H9 (cell line): ENCODE measurements at regions not wholly inside any gene's neighbourhood (a gene's known extent, or its start where the extent isn't known, plus 50 kb on each side); places are given as distances from the start of the nearest gene placed in this dataset.

Source experiments
- DNase-seq: peaks from one replicate; pipeline ENCODE4 v3.0.0-alpha.2; 2017
- H2AFZ ChIP-seq: one replicate; pipeline ENCODE4 v1.6.1; 2013; ENCODE audit warnings: mild to moderate bottlenecking, low read length, control low read depth, moderate library complexity
- H2AK5ac ChIP-seq: 2 replicates; pipeline ENCODE4 v1.6.1; 2013; ENCODE audit warnings: low read length, control low read depth, mixed read lengths; ENCODE audit not compliant: insufficient read length
- H2BK120ac ChIP-seq: one replicate; pipeline ENCODE4 v1.6.1; 2013; ENCODE audit warnings: low read depth, mild to moderate bottlenecking, low read length, control low read depth, inconsistent platforms; ENCODE audit not compliant: poor library complexity, severe bottlenecking
- H2BK12ac ChIP-seq: 2 replicates; pipeline ENCODE4 v1.6.1; 2013; ENCODE audit warnings: low read length, control low read depth, mixed read lengths, low read depth; ENCODE audit not compliant: insufficient read length
- H2BK15ac ChIP-seq: 2 replicates; pipeline ENCODE4 v1.6.1; 2013; ENCODE audit warnings: low read depth, low read length, control low read depth
- H2BK20ac ChIP-seq: one replicate; pipeline ENCODE4 v1.6.1; 2013; ENCODE audit warnings: low read depth, mild to moderate bottlenecking, low read length, control low read depth, inconsistent platforms; ENCODE audit not compliant: poor library complexity, severe bottlenecking
- H2BK5ac ChIP-seq: 2 replicates; pipeline ENCODE4 v1.6.1; 2013; ENCODE audit warnings: low read length, control low read depth, mixed read lengths; ENCODE audit not compliant: insufficient read length
- H3K14ac ChIP-seq: 2 replicates; pipeline ENCODE4 v1.6.1; 2013; ENCODE audit warnings: low read length, control low read depth; ENCODE audit not compliant: insufficient read depth
- H3K18ac ChIP-seq: 2 replicates; pipeline ENCODE4 v1.6.1; 2013; ENCODE audit warnings: low read depth, mild to moderate bottlenecking, mixed read lengths, low read length, control low read depth; ENCODE audit not compliant: insufficient read length
- H3K23ac ChIP-seq: 2 replicates; pipeline ENCODE4 v1.6.1; 2013; ENCODE audit warnings: low read length, control low read depth, mixed read lengths, low read depth; ENCODE audit not compliant: insufficient read length
- H3K23me2 ChIP-seq: 2 replicates; pipeline ENCODE4 v1.6.1; 2013; ENCODE audit warnings: low read depth, mild to moderate bottlenecking, mixed read lengths, low read length, control low read depth; ENCODE audit not compliant: insufficient read length, poor library complexity, severe bottlenecking
- H3K27ac ChIP-seq: 2 replicates; pipeline ENCODE4 v1.5.1; 2013; ENCODE audit warnings: low read length, control low read depth, mixed read lengths, low read depth; ENCODE audit not compliant: insufficient read length
- H3K27me3 ChIP-seq: 2 replicates; pipeline ENCODE4 v1.6.1; 2013; ENCODE audit warnings: low read length, control low read depth, inconsistent platforms; ENCODE audit not compliant: insufficient read depth
- H3K4ac ChIP-seq: 2 replicates; pipeline ENCODE4 v1.6.1; 2013; ENCODE audit warnings: low read depth, mild to moderate bottlenecking, control low read depth, inconsistent platforms, low read length, moderate library complexity
- H3K4me1 ChIP-seq: 2 replicates; pipeline ENCODE4 v1.6.1; 2013; ENCODE audit warnings: low read length, control low read depth, inconsistent platforms; ENCODE audit not compliant: insufficient read depth
- H3K4me2 ChIP-seq: 2 replicates; pipeline ENCODE4 v1.6.1; 2013; ENCODE audit warnings: low read length, control low read depth, mixed read lengths; ENCODE audit not compliant: insufficient read length, insufficient read depth
- H3K56ac ChIP-seq: 2 replicates; pipeline ENCODE4 v1.6.1; 2013; ENCODE audit warnings: low read depth, mild to moderate bottlenecking, mixed read lengths, low read length, control low read depth; ENCODE audit not compliant: insufficient read length
- H3K79me1 ChIP-seq: 2 replicates; pipeline ENCODE4 v1.6.1; 2013; ENCODE audit warnings: low read depth, mild to moderate bottlenecking, moderate library complexity, low read length, control low read depth, inconsistent platforms; ENCODE audit not compliant: insufficient read depth, poor library complexity, severe bottlenecking
- H3K79me2 ChIP-seq: 2 replicates; pipeline ENCODE4 v1.6.1; 2013; ENCODE audit warnings: low read length, control low read depth, inconsistent platforms; ENCODE audit not compliant: insufficient read depth
- H3K9ac ChIP-seq: 2 replicates; pipeline ENCODE4 v1.6.1; 2013; ENCODE audit warnings: low read length, control low read depth, mixed read lengths; ENCODE audit not compliant: insufficient read length; ENCODE audit errors: extremely low read depth
- H3K9me3 ChIP-seq: one replicate; pipeline ENCODE4 v1.6.1; 2013; ENCODE audit warnings: low read depth, low read length, inconsistent platforms; ENCODE audit not compliant: control insufficient read depth
- H3T11ph ChIP-seq: one replicate; pipeline ENCODE4 v1.6.1; 2013; ENCODE audit warnings: mild to moderate bottlenecking, low read length, control low read depth, inconsistent platforms
- H4K20me1 ChIP-seq: one replicate; pipeline ENCODE4 v1.6.1; 2013; ENCODE audit not compliant: control insufficient read depth, insufficient read length, insufficient read depth
- H4K5ac ChIP-seq: 2 replicates; pipeline ENCODE4 v1.6.1; 2013; ENCODE audit warnings: low read depth, mild to moderate bottlenecking, mixed read lengths, low read length, control low read depth; ENCODE audit not compliant: insufficient read length
- H4K8ac ChIP-seq: replicated peaks from 2 replicates; pipeline ENCODE4 v1.6.1; 2013; ENCODE audit warnings: low read length, control low read depth, mixed read lengths, low read depth; ENCODE audit not compliant: insufficient read length
- H4K91ac ChIP-seq: 2 replicates; pipeline ENCODE4 v1.6.1; 2013; ENCODE audit warnings: low read depth, mild to moderate bottlenecking, moderate library complexity, mixed read lengths, low read length, control low read depth; ENCODE audit not compliant: insufficient read length
- H3K27ac Mint-ChIP-seq, 3 experiments: 2 replicates in 2 of 3; 3 replicates in 1 of 3; pipeline ENCODE4 v1.8.0; 2020 to 2021; ENCODE audit warnings: mixed read lengths in 3 of 3, mild to moderate bottlenecking in 1 of 3, moderate library complexity in 1 of 3
- H3K27me3 Mint-ChIP-seq: 2 replicates; pipeline ENCODE4 v1.8.0; 2021; ENCODE audit warnings: low read depth, mild to moderate bottlenecking, moderate library complexity, mixed read lengths
- H3K36me3 Mint-ChIP-seq, 3 experiments: 2 replicates in 2 of 3; 3 replicates in 1 of 3; pipeline ENCODE4 v1.8.0; 2020 to 2021; ENCODE audit warnings: low read depth in 3 of 3, mixed read lengths in 3 of 3; ENCODE audit not compliant: insufficient read depth in 1 of 3
- H3K4me1 Mint-ChIP-seq, 2 experiments: 2 replicates each; pipeline ENCODE4 v1.8.0; 2020; ENCODE audit warnings: mixed read lengths in 2 of 2
- H3K4me3 Mint-ChIP-seq, 2 experiments: 2 replicates in 1 of 2; 3 replicates in 1 of 2; pipeline ENCODE4 v1.8.0; 2020 to 2021; ENCODE audit warnings: mild to moderate bottlenecking in 2 of 2, mixed read lengths in 2 of 2, moderate library complexity in 1 of 2
- H3K9me3 Mint-ChIP-seq, 2 experiments: 2 replicates in 1 of 2; 3 replicates in 1 of 2; pipeline ENCODE4 v1.8.0; 2020; ENCODE audit warnings: mild to moderate bottlenecking in 2 of 2, mixed read lengths in 2 of 2, moderate library complexity in 1 of 2
- WGBS: extraction: QIAGEN DNeasy Blood & Tissue Kit; methylation state at CpG from one replicate; pipeline ENCODE4 v1.1.7; 2013; ENCODE audit warnings: missing lambda C conversion rate, low lambda C conversion rate, mixed read lengths; ENCODE audit not compliant: insufficient read length; ENCODE audit errors: extremely low coverage; 5-methylcytosine and 5-hydroxymethylcytosine counted together
- TF ChIP-seq, protein P1 (sequence below): fragments of 200-600 bp; sonication (generic); conservative IDR thresholded peaks from 3 replicates; pipeline ENCODE4 v1.8.0; 2021; ENCODE audit warnings: antibody characterized with exemption, mild to moderate bottlenecking

DNA sequence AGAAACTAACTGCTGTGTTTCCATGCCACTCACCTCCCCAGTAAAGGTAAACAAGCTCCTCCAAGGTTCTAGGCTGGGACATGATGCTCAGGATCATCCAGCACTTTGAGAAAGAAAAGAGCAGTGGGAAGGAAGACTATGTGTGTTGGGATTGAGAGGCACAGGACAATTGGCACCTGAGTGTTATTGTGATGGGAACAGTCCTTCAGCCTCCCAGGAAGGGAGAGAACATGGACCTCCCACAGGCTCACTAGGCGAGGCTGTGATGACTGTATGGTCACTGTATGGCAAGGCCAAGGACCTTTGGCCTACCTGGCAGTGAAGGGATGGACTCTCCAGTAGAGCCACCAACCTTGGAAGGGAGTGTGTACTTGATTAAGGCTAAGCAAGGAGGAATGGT is 123.2 kb upstream of the UNC5B start:
- no peak overlapping the region for H3K4me3 Mint-ChIP-seq
- no peak overlapping the region for H3K14ac ChIP-seq
- no peak overlapping the region for H4K91ac ChIP-seq
- no peak overlapping the region for H4K8ac ChIP-seq
- no peak overlapping the region for H2BK20ac ChIP-seq
- no peaks in the 10 kb centered on the region for H3K9me3 ChIP-seq
- no peak overlapping the region for H3K27ac Mint-ChIP-seq
- H3T11ph ChIP-seq: no peak overlapping the region
- H4K20me1 ChIP-seq: no peaks in the 10 kb centered on the region
- H3K56ac ChIP-seq: no peak overlapping the region
- TF ChIP-seq, protein P1, sequence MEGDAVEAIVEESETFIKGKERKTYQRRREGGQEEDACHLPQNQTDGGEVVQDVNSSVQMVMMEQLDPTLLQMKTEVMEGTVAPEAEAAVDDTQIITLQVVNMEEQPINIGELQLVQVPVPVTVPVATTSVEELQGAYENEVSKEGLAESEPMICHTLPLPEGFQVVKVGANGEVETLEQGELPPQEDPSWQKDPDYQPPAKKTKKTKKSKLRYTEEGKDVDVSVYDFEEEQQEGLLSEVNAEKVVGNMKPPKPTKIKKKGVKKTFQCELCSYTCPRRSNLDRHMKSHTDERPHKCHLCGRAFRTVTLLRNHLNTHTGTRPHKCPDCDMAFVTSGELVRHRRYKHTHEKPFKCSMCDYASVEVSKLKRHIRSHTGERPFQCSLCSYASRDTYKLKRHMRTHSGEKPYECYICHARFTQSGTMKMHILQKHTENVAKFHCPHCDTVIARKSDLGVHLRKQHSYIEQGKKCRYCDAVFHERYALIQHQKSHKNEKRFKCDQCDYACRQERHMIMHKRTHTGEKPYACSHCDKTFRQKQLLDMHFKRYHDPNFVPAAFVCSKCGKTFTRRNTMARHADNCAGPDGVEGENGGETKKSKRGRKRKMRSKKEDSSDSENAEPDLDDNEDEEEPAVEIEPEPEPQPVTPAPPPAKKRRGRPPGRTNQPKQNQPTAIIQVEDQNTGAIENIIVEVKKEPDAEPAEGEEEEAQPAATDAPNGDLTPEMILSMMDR: no peak
- no peaks in the 10 kb centered on the region for H3K79me2 ChIP-seq
- no peaks in the 10 kb centered on the region; the same call in 1 of the 2 replicates for H3K4me1 ChIP-seq
- H2BK12ac ChIP-seq: no peak overlapping the region
- no peak overlapping the region for H3K4ac ChIP-seq
- H2BK15ac ChIP-seq: no peak overlapping the region
- H2AFZ ChIP-seq: no peak overlapping the region
- no peaks in the 10 kb centered on the region for H3K79me1 ChIP-seq
- H3K23ac ChIP-seq: no peak overlapping the region
- no peaks in the 10 kb centered on the region for H3K27me3 ChIP-seq
- H2BK5ac ChIP-seq: no peak overlapping the region
- no peak overlapping the region for H3K4me2 ChIP-seq
- no peak overlapping the region for H2AK5ac ChIP-seq
- peaks cover 8 to 20% of the 10 kb centered on the region in 2 experiments for H3K4me1 Mint-ChIP-seq
- WGBS: no CpG with 5 or more reads among the region's 1 CpG
- H4K5ac ChIP-seq: no peak overlapping the region
- H3K27ac ChIP-seq: no peak overlapping the region
- no peak overlapping the region for H3K9ac ChIP-seq
- H3K9me3 Mint-ChIP-seq: no peaks in the 10 kb centered on the region; a peak in 1 of 5 replicates
- no peak overlapping the region for H3K18ac ChIP-seq
- DNase-seq: no peak
- no peaks in the 10 kb centered on the region for H3K23me2 ChIP-seq
- H3K27me3 Mint-ChIP-seq: peaks cover 20% of the 10 kb centered on the region
- no peaks in the 10 kb centered on the region for H3K36me3 Mint-ChIP-seq
- H2BK120ac ChIP-seq: no peak overlapping the region
